GM23248 (cell line): ENCODE measurements at regions not wholly inside any gene's neighbourhood (a gene's known extent, or its start where the extent isn't known, plus 50 kb on each side); places are given as distances from the start of the nearest gene placed in this dataset.

ENCODE experiments used
- EZH2 ChIP-seq: fragments of 200-600 bp; sonication (generic); IDR thresholded peaks from 2 replicates; pipeline ENCODE4 v1.6.1; 2018; ENCODE audit warnings: antibody characterized with exemption, mild to moderate bottlenecking; ENCODE audit not compliant: insufficient read depth, poor library complexity, severe bottlenecking
- EZH2phosphoT487 ChIP-seq: fragments of 200-600 bp; sonication (generic); IDR thresholded peaks from 2 replicates; pipeline ENCODE4 v1.6.1; 2018; ENCODE audit warnings: antibody characterized with exemption, moderate library complexity, mild to moderate bottlenecking, low read depth; ENCODE audit not compliant: insufficient read depth

- no peak for TF ChIP-seq EZH2phosphoT487
- no peak for TF ChIP-seq EZH2
Observed at GRCh38 chr7:97271619-97272018, 154.1 kb downstream of the SDHAF3 start.
